SU-DHL-6 (cell line): ENCODE measurements at regions not wholly inside any gene's neighbourhood (a gene's known extent, or its start where the extent isn't known, plus 50 kb on each side); places are given as distances from the start of the nearest gene placed in this dataset.

ENCODE experiments used
- H2AFZ ChIP-seq: fragments of 200-600 bp; sonication (generic); 2 replicates; pipeline ENCODE4 v1.6.1; 2014; ENCODE audit warnings: low read depth, mild to moderate bottlenecking, moderate library complexity, mixed read lengths, antibody characterized with exemption, low read length; ENCODE audit not compliant: severe bottlenecking
- H3F3A ChIP-seq: fragments of 200-600 bp; shearing (Covaris generic); 2 replicates; pipeline ENCODE4 v1.6.0; 2016; ENCODE audit warnings: antibody characterized with exemption, mild to moderate bottlenecking; ENCODE audit not compliant: insufficient read depth
- H3K27ac ChIP-seq: fragments of 200-600 bp; sonication (generic); 2 replicates; pipeline ENCODE4 v1.5.1; 2016; ENCODE audit warnings: low read depth, mild to moderate bottlenecking, low read length, moderate library complexity, mixed read lengths
- H3K27me3 ChIP-seq: fragments of 200-600 bp; sonication (generic), shearing (Covaris generic); 2 replicates; pipeline ENCODE4 v1.6.0; 2014; ENCODE audit warnings: mild to moderate bottlenecking, low read length
- H3K36me3 ChIP-seq: fragments of 200-600 bp; sonication (generic); 2 replicates; pipeline ENCODE4 v1.6.1; 2014; ENCODE audit warnings: mild to moderate bottlenecking, low read length, mixed read lengths
- H3K4me2 ChIP-seq: fragments of 300-600, 200-600 bp; shearing (Covaris generic), sonication (generic); 2 replicates; pipeline ENCODE4 v1.6.0; 2014; ENCODE audit warnings: low read length, low read depth, mild to moderate bottlenecking; ENCODE audit not compliant: poor library complexity, severe bottlenecking
- H3K4me3 ChIP-seq: fragments of 200-600 bp; sonication (generic); 2 replicates; pipeline ENCODE4 v1.5.1; 2014; ENCODE audit warnings: antibody characterized with exemption, low read length, mild to moderate bottlenecking, mixed read lengths; ENCODE audit not compliant: insufficient read depth, poor library complexity, severe bottlenecking
- H3K79me2 ChIP-seq: fragments of 200-600 bp; sonication (generic); 2 replicates; pipeline ENCODE4 v1.6.1; 2014; ENCODE audit warnings: mild to moderate bottlenecking, low read length, moderate library complexity; ENCODE audit not compliant: insufficient read depth
- H3K9ac ChIP-seq: fragments of 200-600 bp; sonication (generic); 2 replicates; pipeline ENCODE4 v1.7.0; 2014; ENCODE audit warnings: mild to moderate bottlenecking, low read length
- H3K9me2 ChIP-seq: fragments of 200-600 bp; sonication (generic); replicated peaks from 2 replicates; pipeline ENCODE4 v1.6.1; 2014; ENCODE audit warnings: low read length; ENCODE audit not compliant: insufficient read depth
- H3K9me3 ChIP-seq: fragments of 200-600 bp; sonication (generic); 2 replicates; pipeline ENCODE4 v1.6.1; 2014; ENCODE audit warnings: low read length, mixed read lengths; ENCODE audit not compliant: insufficient read depth
- H4K20me1 ChIP-seq: fragments of 200-600 bp; sonication (generic); 2 replicates; pipeline ENCODE4 v1.6.1; 2014; ENCODE audit warnings: low read depth, mild to moderate bottlenecking, antibody characterized with exemption, low read length, moderate library complexity, mixed read lengths
- CTCF ChIP-seq: fragments of 200-600 bp; sonication (generic); IDR thresholded peaks from one replicate; pipeline ENCODE4 v1.5.1; 2017; ENCODE audit warnings: antibody characterized with exemption, mild to moderate bottlenecking, low read length, moderate library complexity; ENCODE audit not compliant: insufficient read depth, poor library complexity, severe bottlenecking
- EZH2phosphoT487 ChIP-seq: fragments of 200-600 bp; sonication (generic), shearing (Covaris generic); conservative IDR thresholded peaks from 2 replicates; pipeline ENCODE4 v1.6.1; 2018; ENCODE audit warnings: mild to moderate bottlenecking, antibody characterized with exemption, low read length, moderate library complexity, mixed read lengths

GRCh38 chr3:64464955-64465354 lies 222.8 kb downstream of the ADAMTS9 start:
- no peak overlapping the region for H3K4me3 ChIP-seq
- H3K9me2 ChIP-seq: no peaks in the 10 kb centered on the region
- H3K9ac ChIP-seq: no peak overlapping the region
- H2AFZ ChIP-seq: no peak overlapping the region
- H3K27me3 ChIP-seq: no peaks in the 10 kb centered on the region
- no peaks in the 10 kb centered on the region for H3K9me3 ChIP-seq
- no peaks in the 10 kb centered on the region for H3K79me2 ChIP-seq
- H3K36me3 ChIP-seq: no peaks in the 10 kb centered on the region
- no peak for TF ChIP-seq CTCF
- TF ChIP-seq EZH2phosphoT487: no peak
- H3K4me2 ChIP-seq: no peak overlapping the region
- no peak overlapping the region for H3K27ac ChIP-seq
- no peaks in the 10 kb centered on the region for H4K20me1 ChIP-seq
- no peaks in the 10 kb centered on the region for H3F3A ChIP-seq

- Histone ChIP-seq H3K9ac (no peak overlapping the region), H3K27ac (no peak overlapping the region), H3K4me2 (no peak overlapping the region), H3K9me2 (no peaks in the 10 kb centered on the region), H4K20me1 (no peaks in the 10 kb centered on the region), H3F3A (no peaks in the 10 kb centered on the region), H3K79me2 (no peaks in the 10 kb centered on the region), H3K9me3 (no peaks in the 10 kb centered on the region), H2AFZ (no peak overlapping the region), H3K36me3 (no peaks in the 10 kb centered on the region), H3K27me3 (no peaks in the 10 kb centered on the region), H3K4me3 (no peak overlapping the region)
- TF ChIP-seq EZH2phosphoT487 (no peak), CTCF (no peak)
These were observed 223.8 kb downstream of the ADAMTS9 start for GRCh38 chr3:64463981-64464380.

- no peaks in the 10 kb centered on the region for H4K20me1 ChIP-seq
- TF ChIP-seq EZH2phosphoT487: no peak
- TF ChIP-seq CTCF: no peak
- H3K4me2 ChIP-seq: no peak overlapping the region
- no peaks in the 10 kb centered on the region for H3K9me3 ChIP-seq
- H3K79me2 ChIP-seq: no peaks in the 10 kb centered on the region
- no peak overlapping the region for H3K4me3 ChIP-seq
- H3K27ac ChIP-seq: no peak overlapping the region
- no peaks in the 10 kb centered on the region for H3K27me3 ChIP-seq
- no peak overlapping the region for H3K9ac ChIP-seq
- no peaks in the 10 kb centered on the region for H3K36me3 ChIP-seq
- no peaks in the 10 kb centered on the region for H3K9me2 ChIP-seq
- H2AFZ ChIP-seq: no peak overlapping the region
- no peaks in the 10 kb centered on the region for H3F3A ChIP-seq
These were observed 225.6 kb downstream of the ADAMTS9 start for GRCh38 chr3:64462203-64462602.
